T-helper 17 cell (primary cell): ENCODE measurements at regions not wholly inside any gene's neighbourhood (a gene's known extent, or its start where the extent isn't known, plus 50 kb on each side); places are given as distances from the start of the nearest gene placed in this dataset.

Experiments
- ATAC-seq: fragments of 150-1000 bp; cut with Tn5 transposase; 2 replicates; pipeline ENCODE4 v1.10.0; 2021; ENCODE audit warnings: mild to moderate bottlenecking, moderate library complexity
- DNase-seq, 3 donors: peaks; one replicate each; pipeline versions ENCODE4 v3.0.0 to v3.0.0-alpha.2; 2020 to 2021
- H3K9me3 ChIP-seq: one replicate; pipeline ENCODE4 v1.7.0; 2013; ENCODE audit warnings: low read length, mild to moderate bottlenecking; ENCODE audit not compliant: control insufficient read depth, poor library complexity, severe bottlenecking
- H3K27ac Mint-ChIP-seq: one replicate; pipeline ENCODE4 v1.8.0; 2022; ENCODE audit warnings: mild to moderate bottlenecking, moderate library complexity, mixed read lengths
- H3K27me3 Mint-ChIP-seq: one replicate; pipeline ENCODE4 v1.8.0; 2022; ENCODE audit warnings: mixed read lengths
- H3K36me3 Mint-ChIP-seq: one replicate; pipeline ENCODE4 v1.8.0; 2022; ENCODE audit warnings: low read depth, mixed read lengths
- H3K4me1 Mint-ChIP-seq: one replicate; pipeline ENCODE4 v1.8.0; 2022; ENCODE audit warnings: mild to moderate bottlenecking, mixed read lengths
- H3K4me3 Mint-ChIP-seq: one replicate; pipeline ENCODE4 v1.8.0; 2022; ENCODE audit warnings: mild to moderate bottlenecking, moderate library complexity, mixed read lengths

- Mint-ChIP-seq H3K4me3 (no peak overlapping the region), H3K4me1 (peaks cover 16% of the 10 kb centered on the region), H3K27me3 (no peaks in the 10 kb centered on the region), H3K36me3 (no peaks in the 10 kb centered on the region), H3K27ac (peak overlapping the region; percentile 86)
- ATAC-seq: no peak
- H3K9me3 ChIP-seq: no peaks in the 10 kb centered on the region
- DNase-seq: no peak
Measured at GRCh38 chr16:79297805-79298204, 302.7 kb downstream of the MAF start.

GRCh38 chr16:79297296-79297695 is 303.2 kb downstream of the MAF start:
- no peak overlapping the region for H3K4me3 Mint-ChIP-seq

GRCh38 chr16:79296491-79296890 is 304.0 kb downstream of the MAF start:
- peak; percentile 87 for ATAC-seq
- no peak for DNase-seq
- Mint-ChIP-seq H3K27ac (peak overlapping the region; percentile 86), H3K36me3 (no peaks in the 10 kb centered on the region), H3K4me3 (peak overlapping the region; percentile 47), H3K27me3 (no peaks in the 10 kb centered on the region), H3K4me1 (peaks cover 16% of the 10 kb centered on the region)
- no peaks in the 10 kb centered on the region for H3K9me3 ChIP-seq

More at GRCh38 chr16:79297296-79297695, 303.2 kb downstream of the MAF start:
- no peaks in the 10 kb centered on the region for H3K36me3 Mint-ChIP-seq
- DNase-seq (no peak), ATAC-seq (no peak)
- no peaks in the 10 kb centered on the region for H3K27me3 Mint-ChIP-seq
- peak overlapping the region; percentile 86 for H3K27ac Mint-ChIP-seq
- H3K4me1 Mint-ChIP-seq: peaks cover 16% of the 10 kb centered on the region
- H3K9me3 ChIP-seq: no peaks in the 10 kb centered on the region

GRCh38 chr16:79295746-79296145 is 304.8 kb downstream of the MAF start:
- H3K4me3 Mint-ChIP-seq: no peak overlapping the region
- H3K27me3 Mint-ChIP-seq: no peaks in the 10 kb centered on the region
- no peaks in the 10 kb centered on the region for H3K9me3 ChIP-seq
- ATAC-seq (no peak), DNase-seq (no peak)
- H3K4me1 Mint-ChIP-seq: peaks cover 14% of the 10 kb centered on the region
- H3K36me3 Mint-ChIP-seq: no peaks in the 10 kb centered on the region
- peak overlapping the region; percentile 86 for H3K27ac Mint-ChIP-seq

GRCh38 chr16:79295162-79295561 is 305.4 kb downstream of the MAF start:
- Mint-ChIP-seq H3K36me3 (no peaks in the 10 kb centered on the region), H3K27me3 (no peaks in the 10 kb centered on the region), H3K4me1 (peaks cover 13% of the 10 kb centered on the region), H3K27ac (no peak overlapping the region), H3K4me3 (no peak overlapping the region)
- ATAC-seq (no peak), DNase-seq (no peak)
- no peaks in the 10 kb centered on the region for H3K9me3 ChIP-seq

GRCh38 chr16:79294568-79294967 is 306.0 kb downstream of the MAF start:
- H3K27ac Mint-ChIP-seq: no peak overlapping the region
- ATAC-seq: no peak
- peaks cover 13% of the 10 kb centered on the region for H3K4me1 Mint-ChIP-seq
- no peaks in the 10 kb centered on the region for H3K27me3 Mint-ChIP-seq
- no peak for DNase-seq
- no peak overlapping the region for H3K4me3 Mint-ChIP-seq
- H3K9me3 ChIP-seq: no peaks in the 10 kb centered on the region
- no peaks in the 10 kb centered on the region for H3K36me3 Mint-ChIP-seq

- Mint-ChIP-seq H3K4me1 (peaks cover 17% of the 10 kb centered on the region), H3K4me3 (no peak overlapping the region), H3K27ac (no peak overlapping the region), H3K27me3 (no peaks in the 10 kb centered on the region), H3K36me3 (no peaks in the 10 kb centered on the region)
- ATAC-seq (no peak), DNase-seq (no peak)
- no peaks in the 10 kb centered on the region for H3K9me3 ChIP-seq
Measured at GRCh38 chr16:79293836-79294460, 306.6 kb downstream of the MAF start.

- Mint-ChIP-seq H3K27me3 (no peaks in the 10 kb centered on the region), H3K27ac (peak overlapping the region; percentile 93), H3K4me1 (peaks cover 33% of the 10 kb centered on the region), H3K36me3 (peaks cover 4% of the 10 kb centered on the region), H3K4me3 (no peak overlapping the region)
- H3K9me3 ChIP-seq: no peaks in the 10 kb centered on the region
- DNase-seq: no peak
- no peak for ATAC-seq
Measured at GRCh38 chr16:79288066-79288465, 312.5 kb downstream of the MAF start.

- Mint-ChIP-seq H3K4me1 (peaks cover 37% of the 10 kb centered on the region), H3K27me3 (no peaks in the 10 kb centered on the region), H3K4me3 (peak overlapping the region; percentile 86), H3K36me3 (peaks cover 4% of the 10 kb centered on the region), H3K27ac (peak overlapping the region; percentile 93)
- no peak for DNase-seq
- no peak for ATAC-seq
- no peaks in the 10 kb centered on the region for H3K9me3 ChIP-seq
Measured at GRCh38 chr16:79287424-79287917, 313.1 kb downstream of the MAF start.

GRCh38 chr16:79286646-79287423 is 313.7 kb downstream of the MAF start:
- H3K9me3 ChIP-seq: no peaks in the 10 kb centered on the region
- Mint-ChIP-seq H3K4me3 (peak overlapping the region; percentile 86), H3K36me3 (peaks cover 4% of the 10 kb centered on the region), H3K4me1 (peaks cover 43% of the 10 kb centered on the region), H3K27ac (peak overlapping the region; percentile 93), H3K27me3 (no peaks in the 10 kb centered on the region)
- ATAC-seq (peak; percentile 57), DNase-seq (peak in 1 of 3 donors; percentile 20)

GRCh38 chr16:79284766-79285165 is 315.8 kb downstream of the MAF start:
- H3K4me1 Mint-ChIP-seq: peaks cover 60% of the 10 kb centered on the region
- H3K4me3 Mint-ChIP-seq: no peak overlapping the region
- H3K9me3 ChIP-seq: no peaks in the 10 kb centered on the region
- peaks cover 4% of the 10 kb centered on the region for H3K36me3 Mint-ChIP-seq
- DNase-seq (no peak), ATAC-seq (no peak)
- H3K27me3 Mint-ChIP-seq: no peaks in the 10 kb centered on the region
- H3K27ac Mint-ChIP-seq: peak overlapping the region; percentile 92

GRCh38 chr16:79283578-79283977 is 317.0 kb downstream of the MAF start:
- no peaks in the 10 kb centered on the region for H3K9me3 ChIP-seq
- DNase-seq (no peak), ATAC-seq (peak; percentile 84)
- H3K36me3 Mint-ChIP-seq: peaks cover 4% of the 10 kb centered on the region
- H3K4me1 Mint-ChIP-seq: peaks cover 68% of the 10 kb centered on the region
- peak overlapping the region; percentile 92 for H3K27ac Mint-ChIP-seq
- H3K27me3 Mint-ChIP-seq: no peaks in the 10 kb centered on the region
- H3K4me3 Mint-ChIP-seq: peak overlapping the region; percentile 39

GRCh38 chr16:79282806-79283205 is 317.7 kb downstream of the MAF start:
- no peaks in the 10 kb centered on the region for H3K36me3 Mint-ChIP-seq
- peaks cover 72% of the 10 kb centered on the region for H3K4me1 Mint-ChIP-seq
- DNase-seq (no peak), ATAC-seq (no peak)
- H3K9me3 ChIP-seq: no peaks in the 10 kb centered on the region
- peak overlapping the region; percentile 92 for H3K27ac Mint-ChIP-seq
- no peaks in the 10 kb centered on the region for H3K27me3 Mint-ChIP-seq
- peak overlapping the region; percentile 76 for H3K4me3 Mint-ChIP-seq
